IPS-20b (cell line): ENCODE measurements at regions not wholly inside any gene's neighbourhood (a gene's known extent, or its start where the extent isn't known, plus 50 kb on each side); places are given as distances from the start of the nearest gene placed in this dataset.

Experiments used
- H3K27ac ChIP-seq: one replicate; pipeline ENCODE4 v1.5.1; 2013; ENCODE audit warnings: low read length
- H3K27me3 ChIP-seq: 2 replicates; pipeline ENCODE4 v1.6.1; 2013; ENCODE audit warnings: mild to moderate bottlenecking, low read length, inconsistent platforms; ENCODE audit not compliant: insufficient read depth
- H3K36me3 ChIP-seq: 2 replicates; pipeline ENCODE4 v1.6.1; 2013; ENCODE audit warnings: low read depth, mild to moderate bottlenecking, inconsistent platforms, low read length, moderate library complexity; ENCODE audit not compliant: insufficient read depth
- H3K4me1 ChIP-seq: 2 replicates; pipeline ENCODE4 v1.6.1; 2013; ENCODE audit warnings: mild to moderate bottlenecking, control low read depth, inconsistent platforms, low read length, moderate library complexity; ENCODE audit not compliant: insufficient read depth
- H3K4me3 ChIP-seq: 2 replicates; pipeline ENCODE4 v1.5.1; 2013; ENCODE audit warnings: mild to moderate bottlenecking, low read length, inconsistent platforms
- H3K9ac ChIP-seq: 2 replicates; pipeline ENCODE4 v1.6.1; 2013; ENCODE audit warnings: low read depth, mild to moderate bottlenecking, inconsistent platforms, low read length, moderate library complexity
- H3K9me3 ChIP-seq: 2 replicates; pipeline ENCODE4 v1.6.1; 2013; ENCODE audit warnings: mild to moderate bottlenecking, low read depth, low read length, inconsistent platforms; ENCODE audit not compliant: insufficient read depth

GRCh38 chr21:21668198-21668597, 670.0 kb downstream of the NCAM2 start:
- H3K27me3 ChIP-seq, result no peaks in the 10 kb centered on the region
- H3K36me3 ChIP-seq, result no peaks in the 10 kb centered on the region
- H3K4me3 ChIP-seq, result no peak overlapping the region
- H3K27ac ChIP-seq, result no peak overlapping the region
- H3K4me1 ChIP-seq, result no peaks in the 10 kb centered on the region
- H3K9ac ChIP-seq, result no peak overlapping the region
- no peaks in the 10 kb centered on the region for H3K9me3 ChIP-seq

DNA sequence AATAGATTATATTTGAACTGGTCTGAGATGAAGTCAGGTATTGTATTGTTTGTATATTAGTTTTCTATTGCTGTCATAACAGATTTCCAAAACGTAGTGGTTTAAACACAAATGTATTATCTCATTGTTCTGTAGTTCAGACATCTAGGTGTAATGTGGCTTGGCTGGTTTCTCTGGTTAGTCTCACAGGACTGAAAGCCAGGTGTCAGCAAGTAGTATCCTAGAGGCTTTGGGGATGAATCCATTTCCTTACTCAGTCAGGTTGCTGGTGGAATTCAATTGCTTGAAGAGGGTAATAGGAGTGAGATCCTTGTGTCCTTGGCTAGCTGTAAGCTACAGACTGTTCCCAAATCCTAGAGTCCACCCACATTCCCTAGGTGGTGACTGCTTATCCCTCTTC, 675.8 kb downstream of the NCAM2 start:
- H3K9me3 ChIP-seq, result no peaks in the 10 kb centered on the region

DNA sequence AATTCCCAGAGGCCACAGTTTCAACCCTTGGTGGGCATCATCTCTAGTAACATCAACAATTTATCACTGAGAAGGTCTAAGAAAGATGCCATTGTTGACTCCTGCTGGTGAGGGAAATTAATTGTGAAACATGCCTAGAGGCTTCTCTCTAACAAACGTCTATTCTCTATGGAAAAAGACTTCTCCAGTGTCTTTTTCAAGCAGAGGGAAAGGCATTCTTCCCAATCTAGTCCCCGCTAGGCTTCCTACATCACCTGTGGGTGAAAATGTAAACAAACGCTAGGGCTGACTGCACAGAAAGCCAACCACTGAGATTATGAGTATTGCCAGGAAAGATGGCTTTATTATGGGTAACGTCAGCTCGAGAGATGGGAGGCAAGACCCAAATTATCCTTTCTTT, 677.4 kb downstream of the NCAM2 start:
- H3K36me3 ChIP-seq, result no peaks in the 10 kb centered on the region
- no peaks in the 10 kb centered on the region for H3K4me1 ChIP-seq
- H3K9me3 ChIP-seq, result no peaks in the 10 kb centered on the region
- H3K4me3 ChIP-seq, result no peak overlapping the region
- H3K9ac ChIP-seq, result no peak overlapping the region
- H3K27ac ChIP-seq, result no peak overlapping the region
- H3K27me3 ChIP-seq, result no peaks in the 10 kb centered on the region

More for the DNA sequence above, 675.8 kb downstream of the NCAM2 start:
- no peaks in the 10 kb centered on the region for H3K4me1 ChIP-seq
- H3K4me3 ChIP-seq, result no peak overlapping the region
- H3K27ac ChIP-seq, result no peak overlapping the region
- no peaks in the 10 kb centered on the region for H3K27me3 ChIP-seq
- H3K36me3 ChIP-seq, result no peaks in the 10 kb centered on the region
- no peak overlapping the region for H3K9ac ChIP-seq

- Histone ChIP-seq H3K4me3 (no peak overlapping the region), H3K4me1 (no peaks in the 10 kb centered on the region), H3K9me3 (no peaks in the 10 kb centered on the region), H3K9ac (no peak overlapping the region), H3K27ac (no peak overlapping the region), H3K36me3 (no peaks in the 10 kb centered on the region), H3K27me3 (no peaks in the 10 kb centered on the region)
Measured at GRCh38 chr21:21682172-21682571, 684.0 kb downstream of the NCAM2 start.

DNA sequence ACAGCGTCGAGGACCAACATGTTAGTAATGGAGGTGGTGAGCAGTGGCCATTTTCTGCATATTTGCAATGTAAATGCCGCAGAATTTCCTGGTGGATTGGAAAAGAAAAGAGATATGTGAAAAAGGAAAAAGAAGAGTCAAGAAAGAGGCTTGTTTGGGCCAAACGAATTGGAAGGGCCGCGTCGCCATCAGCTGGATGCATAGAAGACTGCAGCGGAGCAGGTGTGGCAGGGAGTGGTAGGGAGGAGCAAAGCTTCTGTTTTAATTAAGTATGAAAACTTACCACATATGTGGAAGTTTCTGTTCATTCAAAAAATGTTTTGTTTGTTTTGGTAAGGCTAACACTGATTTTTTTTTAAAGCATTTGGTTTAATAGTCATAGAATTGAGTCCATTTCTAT, 690.7 kb downstream of the NCAM2 start:
- no peak overlapping the region for H3K27ac ChIP-seq
- H3K4me1 ChIP-seq, result no peaks in the 10 kb centered on the region
- no peaks in the 10 kb centered on the region for H3K9me3 ChIP-seq
- no peak overlapping the region for H3K9ac ChIP-seq
- H3K4me3 ChIP-seq, result no peak overlapping the region
- no peaks in the 10 kb centered on the region for H3K36me3 ChIP-seq
- no peaks in the 10 kb centered on the region for H3K27me3 ChIP-seq

- no peaks in the 10 kb centered on the region for H3K36me3 ChIP-seq
- no peaks in the 10 kb centered on the region for H3K27me3 ChIP-seq
- H3K9me3 ChIP-seq, result no peaks in the 10 kb centered on the region
- no peaks in the 10 kb centered on the region for H3K4me1 ChIP-seq
- no peak overlapping the region for H3K4me3 ChIP-seq
- H3K27ac ChIP-seq, result no peak overlapping the region
- no peak overlapping the region for H3K9ac ChIP-seq
Measured at GRCh38 chr21:21690068-21690665, 692.0 kb downstream of the NCAM2 start.

- H3K36me3 ChIP-seq, result no peaks in the 10 kb centered on the region
- no peak overlapping the region for H3K9ac ChIP-seq
- H3K27ac ChIP-seq, result no peak overlapping the region
- no peaks in the 10 kb centered on the region for H3K27me3 ChIP-seq
- no peaks in the 10 kb centered on the region for H3K9me3 ChIP-seq
- peaks cover 10% of the 10 kb centered on the region; the same call in 1 of the 2 replicates for H3K4me1 ChIP-seq
- no peak overlapping the region for H3K4me3 ChIP-seq
Measured at GRCh38 chr21:21712748-21713520, 714.7 kb downstream of the NCAM2 start.

DNA sequence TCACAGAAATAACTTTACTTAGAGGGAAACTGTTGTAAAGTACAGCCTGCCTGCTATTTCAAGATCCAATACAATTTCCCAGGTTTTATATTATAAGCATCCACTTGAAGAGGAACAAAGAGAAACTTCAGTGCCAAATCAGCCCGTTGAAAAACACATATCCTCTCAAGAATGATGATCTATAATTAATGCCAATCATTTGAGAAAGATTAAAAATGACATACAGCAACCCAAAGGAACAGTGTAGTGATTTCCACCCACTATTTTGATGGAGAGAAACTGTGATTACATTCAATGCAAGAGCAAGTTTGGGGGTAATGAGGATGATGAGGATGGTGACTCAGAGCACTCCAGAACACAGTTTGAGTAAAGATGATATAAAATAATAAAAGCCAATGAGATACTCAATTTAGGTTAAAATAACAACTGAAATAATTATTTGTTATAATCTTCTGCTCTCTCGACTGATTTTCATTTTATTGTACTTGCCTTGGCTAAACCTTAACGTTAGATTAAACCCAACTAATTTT, 715.5 kb downstream of the NCAM2 start:
- no peaks in the 10 kb centered on the region for H3K27me3 ChIP-seq
- H3K9me3 ChIP-seq, result no peaks in the 10 kb centered on the region
- peaks cover 10% of the 10 kb centered on the region; the same call in 1 of the 2 replicates for H3K4me1 ChIP-seq
- H3K9ac ChIP-seq, result no peak overlapping the region
- no peak overlapping the region for H3K27ac ChIP-seq
- H3K4me3 ChIP-seq, result no peak overlapping the region
- H3K36me3 ChIP-seq, result no peaks in the 10 kb centered on the region

DNA sequence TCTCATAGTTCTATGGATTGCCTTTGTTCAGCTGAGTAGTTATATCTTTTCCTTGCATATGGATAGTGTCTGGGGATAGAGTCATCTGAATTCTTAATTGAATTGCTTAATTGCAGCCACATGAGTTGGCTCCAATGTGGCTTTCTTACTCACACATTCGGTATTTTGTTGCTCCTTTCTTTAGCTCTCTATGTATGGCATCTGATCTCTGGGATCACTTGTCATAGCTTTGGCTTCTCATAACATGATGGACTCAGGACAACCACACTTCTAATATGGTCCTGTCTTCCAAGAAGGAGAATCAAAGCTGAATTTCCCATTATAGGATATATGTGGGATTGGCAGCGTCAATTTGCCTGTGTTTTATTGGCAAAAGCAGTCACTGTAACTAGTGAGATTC, 716.2 kb downstream of the NCAM2 start:
- H3K9ac ChIP-seq, result no peak overlapping the region
- H3K4me1 ChIP-seq, result peaks cover 10% of the 10 kb centered on the region; the same call in 1 of the 2 replicates
- H3K27me3 ChIP-seq, result no peaks in the 10 kb centered on the region
- no peak overlapping the region for H3K27ac ChIP-seq
- H3K36me3 ChIP-seq, result no peaks in the 10 kb centered on the region
- no peak overlapping the region for H3K4me3 ChIP-seq
- H3K9me3 ChIP-seq, result no peaks in the 10 kb centered on the region

DNA sequence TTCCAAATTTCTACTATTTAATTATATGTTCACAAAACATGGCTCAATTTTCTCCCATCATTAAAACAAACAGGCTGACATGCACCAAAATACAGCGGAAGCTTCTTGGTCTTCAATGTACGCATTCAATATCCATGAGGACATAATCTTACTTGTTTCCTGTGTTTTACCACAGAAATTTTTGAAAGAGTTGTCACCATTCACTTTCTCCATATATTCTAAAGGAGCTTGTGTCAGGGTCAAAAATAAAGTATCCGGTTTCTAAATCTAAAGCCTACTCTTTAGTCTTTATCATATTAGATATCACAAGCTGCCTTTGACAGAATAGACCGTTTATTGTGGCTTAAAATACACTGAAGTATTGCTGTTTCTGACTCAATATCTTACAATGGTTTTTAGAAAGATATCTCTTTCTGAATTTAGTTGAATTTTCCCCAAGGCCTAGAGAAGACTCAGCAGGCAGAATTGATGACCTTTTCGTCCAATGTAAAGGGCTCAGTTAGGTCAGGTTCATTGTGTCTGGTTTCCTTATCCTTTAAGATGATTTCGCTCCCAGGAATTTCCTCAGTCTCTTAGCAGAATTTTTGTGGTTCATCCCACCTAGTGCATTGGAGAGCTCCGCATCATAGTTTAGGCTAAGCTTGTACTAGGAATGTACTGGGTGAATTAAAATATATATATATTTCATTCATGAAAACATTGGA, 717.2 kb downstream of the NCAM2 start:
- Histone ChIP-seq H3K27ac (no peak overlapping the region), H3K9ac (no peak overlapping the region), H3K36me3 (no peaks in the 10 kb centered on the region), H3K9me3 (no peaks in the 10 kb centered on the region), H3K27me3 (no peaks in the 10 kb centered on the region), H3K4me1 (peaks cover 10% of the 10 kb centered on the region; the same call in 1 of the 2 replicates), H3K4me3 (no peak overlapping the region)

- no peaks in the 10 kb centered on the region for H3K4me1 ChIP-seq
- no peaks in the 10 kb centered on the region for H3K9me3 ChIP-seq
- H3K4me3 ChIP-seq, result no peak overlapping the region
- no peak overlapping the region for H3K27ac ChIP-seq
- no peaks in the 10 kb centered on the region for H3K36me3 ChIP-seq
- H3K27me3 ChIP-seq, result no peaks in the 10 kb centered on the region
- H3K9ac ChIP-seq, result no peak overlapping the region
Measured at GRCh38 chr21:21722731-21723130, 724.5 kb downstream of the NCAM2 start.
